NB4 (cell line): ENCODE measurements at regions not wholly inside any gene's neighbourhood (a gene's known extent, or its start where the extent isn't known, plus 50 kb on each side); places are given as distances from the start of the nearest gene placed in this dataset.
A peak's percentile ranks its signal among the peaks of the same experiment; 100 is the strongest.

Experiments used
- DNase-seq: peaks from one replicate; pipeline ENCODE4 v3.0.0; 2010; ENCODE audit warnings: low read depth
- H3K4me3 ChIP-seq: one replicate; pipeline ENCODE4 v1.5.1; 2011; ENCODE audit warnings: mild to moderate bottlenecking, low read depth, low read length, moderate library complexity
- MAX ChIP-seq: IDR thresholded peaks from 2 replicates; pipeline ENCODE4 v1.6.1; 2011; ENCODE audit warnings: low read depth, low read length
- MYC ChIP-seq: IDR thresholded peaks from 2 replicates; pipeline ENCODE4 v1.6.1; 2011; ENCODE audit warnings: low read depth, low read length
- POLR2A ChIP-seq: IDR thresholded peaks from 2 replicates; pipeline ENCODE4 v1.6.1; 2011; ENCODE audit warnings: mild to moderate bottlenecking; ENCODE audit not compliant: insufficient read length; ENCODE audit errors: extremely low read depth
- TF ChIP-seq, protein P1 (sequence below): IDR thresholded peaks from one replicate; pipeline ENCODE4 v1.5.1; 2012; ENCODE audit warnings: low read depth, low read length

GRCh38 chr9:13674926-13675637 is 395.6 kb upstream of the MPDZ start:
- DNase-seq = no peak
- no peak for TF ChIP-seq MYC
- no peak for TF ChIP-seq MAX
- TF ChIP-seq, protein P1, sequence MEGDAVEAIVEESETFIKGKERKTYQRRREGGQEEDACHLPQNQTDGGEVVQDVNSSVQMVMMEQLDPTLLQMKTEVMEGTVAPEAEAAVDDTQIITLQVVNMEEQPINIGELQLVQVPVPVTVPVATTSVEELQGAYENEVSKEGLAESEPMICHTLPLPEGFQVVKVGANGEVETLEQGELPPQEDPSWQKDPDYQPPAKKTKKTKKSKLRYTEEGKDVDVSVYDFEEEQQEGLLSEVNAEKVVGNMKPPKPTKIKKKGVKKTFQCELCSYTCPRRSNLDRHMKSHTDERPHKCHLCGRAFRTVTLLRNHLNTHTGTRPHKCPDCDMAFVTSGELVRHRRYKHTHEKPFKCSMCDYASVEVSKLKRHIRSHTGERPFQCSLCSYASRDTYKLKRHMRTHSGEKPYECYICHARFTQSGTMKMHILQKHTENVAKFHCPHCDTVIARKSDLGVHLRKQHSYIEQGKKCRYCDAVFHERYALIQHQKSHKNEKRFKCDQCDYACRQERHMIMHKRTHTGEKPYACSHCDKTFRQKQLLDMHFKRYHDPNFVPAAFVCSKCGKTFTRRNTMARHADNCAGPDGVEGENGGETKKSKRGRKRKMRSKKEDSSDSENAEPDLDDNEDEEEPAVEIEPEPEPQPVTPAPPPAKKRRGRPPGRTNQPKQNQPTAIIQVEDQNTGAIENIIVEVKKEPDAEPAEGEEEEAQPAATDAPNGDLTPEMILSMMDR = no peak
- TF ChIP-seq POLR2A = no peak
- H3K4me3 ChIP-seq = no peak overlapping the region

GRCh38 chr9:13673348-13673747 is 393.9 kb upstream of the MPDZ start:
- TF ChIP-seq POLR2A (no peak), MAX (no peak), MYC (no peak)
- TF ChIP-seq, protein P1 = no peak
- DNase-seq = no peak
- H3K4me3 ChIP-seq = no peak overlapping the region

- DNase-seq = peak; percentile 50
- TF ChIP-seq POLR2A (no peak), MAX (no peak), MYC (no peak)
- TF ChIP-seq, protein P1 = no peak
- no peak overlapping the region for H3K4me3 ChIP-seq
Observed at GRCh38 chr9:13665418-13666066, 386.1 kb upstream of the MPDZ start.

DNA sequence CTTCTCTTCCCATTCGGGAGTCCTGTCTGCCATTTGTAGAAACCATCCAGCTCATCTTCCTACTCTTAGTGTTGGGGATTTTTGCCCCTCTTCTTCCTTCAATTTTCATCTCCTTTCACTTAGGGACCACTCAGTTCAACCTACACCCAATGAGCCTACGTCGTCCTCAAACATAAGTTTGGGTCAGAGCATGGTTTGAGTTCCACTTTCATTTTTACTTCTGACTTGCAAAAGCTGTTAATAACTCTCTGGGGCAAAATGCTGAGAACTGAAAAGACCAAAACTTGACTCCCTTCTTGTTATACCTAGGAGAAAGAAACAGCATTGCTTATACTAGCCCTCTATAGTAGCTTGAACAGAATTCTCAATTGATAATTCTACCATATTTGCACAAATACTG is 381.5 kb upstream of the MPDZ start:
- H3K4me3 ChIP-seq = no peak overlapping the region
- TF ChIP-seq POLR2A = no peak
- TF ChIP-seq MAX = no peak
- no peak for TF ChIP-seq MYC
- TF ChIP-seq, protein P1 = no peak
- no peak for DNase-seq

DNA sequence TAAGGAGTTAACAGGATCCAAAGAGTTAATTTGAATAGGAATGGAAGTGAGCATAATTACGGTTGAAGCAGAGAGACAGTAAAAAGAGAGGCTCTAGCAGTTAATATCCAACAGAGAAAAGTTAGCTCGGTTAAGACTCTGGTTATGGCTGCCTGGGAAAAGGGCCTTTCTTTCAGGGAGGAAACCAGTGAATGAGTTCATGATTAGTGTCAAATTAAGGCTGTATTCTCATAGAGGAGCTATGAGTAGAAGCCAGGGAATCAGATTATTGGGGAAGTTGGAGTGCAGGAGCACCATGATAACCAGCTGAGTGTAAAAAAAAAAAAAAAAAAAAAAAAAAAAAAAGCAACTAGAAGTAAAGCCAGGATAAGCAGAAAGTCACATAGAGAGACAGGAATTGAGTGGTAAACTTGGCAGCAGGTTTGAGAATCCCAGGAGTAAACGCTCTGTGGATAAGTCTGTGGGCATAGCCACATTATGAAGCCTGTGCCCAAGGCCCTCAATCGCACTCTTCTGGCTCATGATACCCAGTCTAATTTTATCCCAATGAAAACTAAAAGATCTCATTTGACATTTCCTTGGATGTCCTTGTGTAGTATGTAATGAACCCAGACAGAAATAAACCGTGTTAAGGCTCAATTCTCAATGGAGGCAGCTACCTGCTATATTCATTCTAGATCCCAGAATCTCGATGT is 372.6 kb upstream of the MPDZ start:
- H3K4me3 ChIP-seq = no peak overlapping the region
- TF ChIP-seq, protein P1 = no peak
- no peak for DNase-seq
